ENCODE measurements at regions not wholly inside any gene's neighbourhood (a gene's known extent, or its start where the extent isn't known, plus 50 kb on each side); places are given as distances from the start of the nearest gene placed in this dataset.

DNA sequence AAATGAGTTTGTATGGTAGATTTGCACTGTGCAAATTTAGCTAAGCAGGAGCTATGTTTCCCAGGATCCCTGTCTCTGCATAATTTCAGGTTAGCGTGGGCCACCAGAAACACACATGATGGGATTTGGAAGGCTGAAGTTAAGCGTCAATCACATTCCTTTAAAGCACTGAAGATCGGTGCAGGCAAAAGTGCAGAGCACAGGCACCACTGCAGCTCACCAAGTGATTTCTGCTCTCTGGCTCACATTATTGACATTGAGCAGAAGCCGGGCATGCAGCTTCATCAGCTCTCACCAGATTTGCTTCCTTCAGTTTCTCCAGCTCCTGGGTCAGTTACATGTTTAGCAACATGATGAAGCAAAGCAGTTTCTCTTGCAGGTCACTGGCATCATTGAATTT, 256.4 kb upstream of the TGFBR2 start:
- TF ChIP-seq POLR2A (IDR thresholded peaks at IDR 0.05; ENCODE audit: low read length) (no peak), GATA1 (IDR thresholded peaks at IDR 0.05; ENCODE audit: low read depth, low read length) (no peak)
